NCI-H146 (cell line): ENCODE measurements at regions not wholly inside any gene's neighbourhood (a gene's known extent, or its start where the extent isn't known, plus 50 kb on each side); places are given as distances from the start of the nearest gene placed in this dataset.

Experiments used
- DNase-seq: peaks from one replicate; lab custom pipeline; 2025; lab: John Stamatoyannopoulos, UW

DNA sequence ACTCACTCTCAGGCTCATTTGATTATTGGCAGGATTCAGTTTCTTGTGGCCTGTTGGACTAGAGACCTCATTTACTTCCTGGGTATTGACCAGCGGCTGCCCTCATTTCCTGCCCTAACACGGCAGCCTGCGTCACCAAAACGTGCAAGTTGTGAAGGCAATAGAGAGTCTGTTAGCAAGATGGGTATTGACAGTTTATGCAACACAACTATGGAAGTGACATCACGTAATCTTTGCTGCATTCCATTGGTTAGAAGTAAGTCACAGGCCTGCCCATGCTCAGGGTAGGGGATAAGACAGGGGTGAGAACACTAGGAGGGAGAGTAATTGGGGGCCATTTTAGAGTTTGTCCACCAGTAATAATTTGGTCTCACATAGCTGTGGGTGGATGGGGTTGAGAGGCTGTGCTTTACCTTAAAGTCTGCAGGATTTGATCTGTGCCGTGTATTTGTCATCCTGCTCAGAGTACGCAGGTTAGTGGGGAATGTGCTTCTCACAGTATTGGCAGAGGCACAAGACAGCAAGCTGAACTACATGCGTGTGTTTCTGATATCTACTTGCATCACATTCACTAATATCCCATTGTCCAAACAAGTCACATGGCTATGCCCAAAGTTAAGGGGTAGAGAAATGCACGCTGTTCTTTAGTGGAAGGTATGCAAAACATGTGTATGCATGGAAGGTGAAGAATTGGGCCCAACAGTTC is 83.3 kb downstream of the EDEM1 start:
- no peak for DNase-seq

DNA sequence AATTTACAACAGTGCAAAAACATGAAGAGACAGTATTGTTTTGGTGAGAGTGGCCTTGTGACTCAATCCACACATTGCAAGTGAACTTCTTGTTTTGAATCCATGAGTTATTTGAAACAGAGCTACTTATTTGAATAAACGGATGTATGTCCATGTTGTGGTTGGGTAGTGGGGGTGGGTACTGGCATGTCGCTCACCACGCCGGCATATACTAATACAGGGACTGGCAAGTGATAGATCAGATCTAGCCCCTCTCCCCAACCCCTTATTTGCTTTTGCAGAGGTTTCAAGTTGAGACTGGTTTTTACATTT is 83.8 kb downstream of the EDEM1 start:
- DNase-seq, result no peak

- no peak for DNase-seq
These were observed 84.9 kb downstream of the EDEM1 start for GRCh38 chr3:5272387-5272786.

DNA sequence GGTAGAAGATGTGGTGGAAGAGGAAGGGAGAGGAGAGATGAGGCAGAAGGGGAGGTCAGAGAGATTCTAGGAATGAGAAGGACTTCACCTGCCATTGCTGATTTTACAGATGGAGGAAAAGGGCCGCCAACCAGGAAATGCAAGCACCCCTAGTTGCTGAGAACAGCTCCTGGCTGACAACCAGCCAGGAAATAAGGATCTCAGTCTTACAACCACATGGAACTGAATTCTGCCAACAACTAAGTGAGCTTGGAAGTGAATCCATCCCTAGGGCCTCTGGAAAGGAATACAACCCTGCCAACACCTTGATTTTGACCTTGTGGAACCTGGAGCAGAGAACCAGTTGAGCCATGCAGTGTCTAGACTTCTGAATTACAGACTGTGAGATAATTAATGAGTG is 86.6 kb downstream of the EDEM1 start:
- no peak for DNase-seq

GRCh38 chr3:5275529-5275928 is 88.0 kb downstream of the EDEM1 start:
- DNase-seq, result no peak

- no peak for DNase-seq
These were observed 89.4 kb downstream of the EDEM1 start for GRCh38 chr3:5276934-5277333.

GRCh38 chr3:5277612-5278236 is 90.2 kb downstream of the EDEM1 start:
- no peak for DNase-seq

GRCh38 chr3:5278666-5279065 is 91.2 kb downstream of the EDEM1 start:
- no peak for DNase-seq

GRCh38 chr3:5282703-5283102 is 95.2 kb downstream of the EDEM1 start:
- DNase-seq, result no peak

DNA sequence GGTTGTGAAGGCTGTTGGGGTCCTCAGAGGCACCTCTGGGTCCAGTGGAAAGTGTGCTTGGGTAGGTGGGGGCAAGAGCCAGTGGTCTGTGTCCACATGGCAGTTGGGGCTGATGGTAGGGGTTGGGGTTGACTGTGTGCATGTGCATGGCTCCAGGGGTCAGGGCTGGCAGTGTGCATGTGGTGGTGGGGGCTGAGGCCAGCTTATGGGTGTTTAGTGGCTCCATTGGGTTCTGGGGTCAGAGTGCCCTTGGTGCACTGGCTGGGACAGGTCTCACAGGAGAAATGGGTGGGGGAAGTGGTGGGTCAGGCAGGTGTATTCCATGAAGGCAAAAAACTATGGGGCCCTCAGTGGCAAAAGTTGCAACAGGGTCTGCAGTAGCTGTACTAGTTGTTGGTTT is 97.9 kb downstream of the EDEM1 start:
- no peak for DNase-seq

DNA sequence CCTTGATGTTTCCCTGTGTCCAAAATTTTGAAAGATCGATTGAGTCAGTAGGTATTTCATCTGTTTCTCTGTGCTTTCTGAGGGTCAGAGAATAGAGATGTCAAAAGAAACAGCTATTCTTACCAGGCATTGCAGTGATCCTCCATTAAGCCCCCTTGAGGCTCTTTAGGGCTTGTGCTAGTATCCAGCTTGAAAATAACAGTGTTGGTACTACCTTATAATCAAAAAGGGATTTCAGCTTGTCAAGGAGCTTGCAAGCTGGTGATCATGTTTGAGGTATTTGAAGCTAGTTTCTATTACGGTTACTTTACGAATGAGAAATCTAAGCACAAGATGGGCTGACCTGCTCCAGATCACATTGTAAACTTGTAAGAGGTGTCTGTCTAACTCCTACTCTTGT is 103.4 kb downstream of the EDEM1 start:
- DNase-seq, result no peak

- DNase-seq, result no peak
These were observed 105.0 kb downstream of the EDEM1 start for GRCh38 chr3:5292512-5292911.

GRCh38 chr3:5293207-5293606 is 105.7 kb downstream of the EDEM1 start:
- no peak for DNase-seq

DNA sequence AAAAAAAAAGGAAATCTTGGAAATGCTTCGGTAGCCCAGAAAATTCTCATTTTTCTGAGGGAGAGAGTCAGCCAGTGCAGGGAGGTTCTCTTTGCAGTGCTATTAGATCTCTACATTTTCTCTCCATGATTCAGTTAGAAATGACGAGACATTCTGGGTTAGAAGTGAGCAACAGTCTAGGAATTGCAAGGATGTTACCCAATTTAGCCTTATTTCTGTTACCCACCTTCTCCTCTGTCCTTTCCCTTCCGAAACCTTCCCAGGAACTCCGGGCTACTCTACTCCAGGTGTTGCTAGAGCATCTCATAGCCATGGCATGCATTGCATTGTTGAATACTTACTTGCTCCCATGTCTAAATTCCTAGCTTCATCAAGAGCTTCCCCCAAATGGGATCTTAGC is 106.8 kb downstream of the EDEM1 start:
- DNase-seq, result no peak

DNA sequence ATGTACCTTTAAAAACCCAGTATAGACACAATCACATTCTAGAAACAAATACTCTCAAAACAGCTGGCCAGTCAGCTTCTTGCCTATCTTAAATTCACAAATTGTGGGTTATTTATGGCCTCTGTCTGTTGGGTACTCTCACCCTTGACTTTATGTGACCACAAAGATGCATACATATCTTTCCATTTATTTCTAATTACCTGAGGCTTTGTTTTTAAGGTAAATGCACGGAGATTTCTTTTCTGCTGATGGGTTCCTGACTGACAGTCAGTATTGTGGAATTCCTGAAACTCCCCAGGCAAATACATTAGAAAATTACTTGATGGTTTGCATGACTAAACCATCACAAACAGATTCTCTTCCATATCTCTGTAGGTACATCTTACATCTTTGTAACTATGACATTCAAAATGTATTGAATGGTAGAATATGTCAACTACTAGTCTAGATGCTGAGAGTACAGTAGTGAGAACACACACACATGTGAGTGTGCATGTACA is 107.7 kb downstream of the EDEM1 start:
- no peak for DNase-seq

- DNase-seq, result no peak
These were observed 108.9 kb downstream of the EDEM1 start for GRCh38 chr3:5296362-5296761.

DNA sequence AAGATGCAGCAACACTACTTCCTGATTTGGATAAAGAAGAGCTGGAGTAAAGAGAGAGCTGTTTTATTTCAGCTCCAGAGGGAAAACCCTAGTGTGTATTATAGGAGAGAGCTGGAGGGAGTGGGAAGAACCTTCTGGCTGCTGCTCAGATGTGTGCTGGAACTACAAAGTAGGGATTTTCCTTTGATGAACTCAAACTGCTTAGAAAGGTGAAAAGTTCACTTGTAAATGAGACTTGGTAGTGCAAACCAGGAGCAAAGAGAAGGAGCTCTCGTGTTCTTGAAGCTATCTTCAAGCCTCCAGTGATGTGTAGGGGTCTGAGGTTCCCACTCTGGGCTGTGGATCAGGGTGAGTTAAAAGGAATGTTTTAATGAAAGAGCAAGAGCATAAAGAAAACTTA is 110.4 kb downstream of the EDEM1 start:
- no peak for DNase-seq

- DNase-seq, result no peak
These were observed 110.9 kb downstream of the EDEM1 start for GRCh38 chr3:5298453-5298852.

- no peak for DNase-seq
These were observed 111.7 kb downstream of the EDEM1 start for GRCh38 chr3:5299161-5299560.

- DNase-seq, result no peak
These were observed 113.1 kb downstream of the EDEM1 start for GRCh38 chr3:5300638-5301037.

DNA sequence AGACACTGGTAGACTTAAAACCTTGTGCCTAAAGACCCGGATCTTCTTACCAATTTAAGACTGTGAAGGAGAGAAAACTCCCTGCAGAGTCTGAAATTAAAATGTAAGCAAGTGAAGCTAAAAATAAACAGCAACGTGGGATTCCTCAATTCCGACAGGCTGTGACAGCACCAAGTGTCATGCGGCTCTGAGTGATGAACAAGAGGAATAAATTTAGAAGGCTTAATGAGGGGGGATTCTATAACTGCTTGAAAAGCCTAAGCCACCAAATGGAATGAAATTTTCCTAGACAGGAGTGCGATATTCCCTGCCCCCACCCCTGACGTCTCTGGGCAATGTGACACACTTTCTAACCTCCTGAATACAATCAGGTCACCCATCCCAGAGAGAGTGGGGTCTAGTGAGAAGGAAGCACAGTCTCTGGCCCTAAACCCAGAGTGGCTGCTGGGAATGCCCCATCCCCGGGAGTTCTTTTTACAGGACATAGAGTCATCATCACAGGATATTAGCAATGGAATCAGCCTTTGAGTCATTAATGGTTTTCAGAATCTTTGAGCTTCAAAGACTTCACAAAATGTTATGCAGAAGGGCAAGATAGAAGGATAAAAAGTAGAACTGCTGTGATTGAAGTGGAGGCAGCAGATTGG is 114.3 kb downstream of the EDEM1 start:
- DNase-seq, result no peak

DNA sequence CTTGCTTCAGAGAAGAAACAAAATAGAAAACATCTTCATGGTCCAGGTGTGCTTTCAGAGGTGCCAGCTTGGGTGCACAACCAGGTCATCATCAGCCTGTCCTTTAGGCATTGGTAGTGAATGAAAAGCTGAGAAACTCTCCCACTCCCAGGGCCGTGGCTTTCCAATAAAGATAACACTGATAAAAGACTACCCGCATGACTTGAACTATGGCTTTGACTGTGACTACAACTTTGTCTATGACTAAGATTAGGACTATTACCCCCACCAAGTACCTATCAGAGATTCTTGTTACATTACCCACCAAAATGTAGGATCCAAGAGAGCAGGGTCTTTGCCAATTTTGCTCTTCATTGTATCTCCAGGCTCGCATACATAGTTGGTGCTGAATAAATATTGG is 115.2 kb downstream of the EDEM1 start:
- no peak for DNase-seq

GRCh38 chr3:5304188-5304587 is 116.7 kb downstream of the EDEM1 start:
- DNase-seq, result no peak
